K562 (cell line): ENCODE measurements at regions not wholly inside any gene's neighbourhood (a gene's known extent, or its start where the extent isn't known, plus 50 kb on each side); places are given as distances from the start of the nearest gene placed in this dataset.
A peak's percentile ranks its signal among the peaks of the same experiment; 100 is the strongest.

Experiments
- BACH1 ChIP-seq: fragments of 200-800 bp; sonication (Bioruptor generic); IDR thresholded peaks from 2 replicates; pipeline ENCODE4 v1.6.1; 2016; ENCODE audit warnings: missing genetic modification characterization, missing compliant biosample characterization
- FOXK2 ChIP-seq, 2 experiments: fragments of 450-650 bp; IDR thresholded peaks in 1 of 2; conservative IDR thresholded peaks in 1 of 2; 2 replicates each; pipeline ENCODE4 v1.6.1; 2016; ENCODE audit warnings: low read depth in 2 of 2, mild to moderate bottlenecking in 1 of 2
- KDM4B ChIP-seq, 2 experiments: fragments of 450-650 bp in 1 of 2; sonication (generic) in 1 of 2; IDR thresholded peaks; 2 replicates each; pipeline ENCODE4 v1.6.1; 2016 to 2017; ENCODE audit warnings: borderline replicate concordance in 2 of 2, antibody characterized with exemption in 1 of 2, low read depth in 1 of 2, mild to moderate bottlenecking in 1 of 2
- NONO ChIP-seq, 2 experiments: fragments of 200-400 bp in 1 of 2; fragments of 450-650 bp in 1 of 2; formaldehyde crosslinking in 1 of 2; IDR thresholded peaks; 2 replicates each; pipeline ENCODE4 v1.6.1; 2017; ENCODE audit warnings: low read depth in 2 of 2, mild to moderate bottlenecking in 2 of 2, moderate library complexity in 2 of 2, low read length in 1 of 2
- TCFL5 ChIP-seq: fragments of 250-450 bp; sonication (Bioruptor Pico); conservative IDR thresholded peaks from 2 replicates; pipeline ENCODE4 v1.6.1; 2021; ENCODE audit warnings: mild to moderate bottlenecking, moderate library complexity, matching md5 sums
- TSHZ1 ChIP-seq: fragments of 250-450 bp; sonication (Bioruptor Pico); IDR thresholded peaks from 2 replicates; pipeline ENCODE4 v1.4.0; 2020; ENCODE audit warnings: mild to moderate bottlenecking, moderate library complexity
- ZNF316 ChIP-seq: fragments of 450-650 bp; IDR thresholded peaks from 2 replicates; pipeline ENCODE4 v1.6.1; 2016
- TF ChIP-seq, protein P1 (sequence below): fragments of 250-450 bp; sonication (Bioruptor Pico); IDR thresholded peaks from 2 replicates; pipeline ENCODE4 v1.4.0; 2020
- TF ChIP-seq, protein P2 (sequence below), 2 experiments: fragments of 450-650 bp; IDR thresholded peaks; 2 replicates each; pipeline ENCODE4 v1.6.1; 2016
- TF ChIP-seq, protein P3 (sequence below): fragments of 450-650 bp; IDR thresholded peaks from 2 replicates; pipeline ENCODE4 v1.6.1; 2017; ENCODE audit warnings: mild to moderate bottlenecking, moderate library complexity

GRCh38 chr2:65818873-65819451 lies 386.6 kb upstream of the SPRED2 start (continued):
- TF ChIP-seq, protein P1, sequence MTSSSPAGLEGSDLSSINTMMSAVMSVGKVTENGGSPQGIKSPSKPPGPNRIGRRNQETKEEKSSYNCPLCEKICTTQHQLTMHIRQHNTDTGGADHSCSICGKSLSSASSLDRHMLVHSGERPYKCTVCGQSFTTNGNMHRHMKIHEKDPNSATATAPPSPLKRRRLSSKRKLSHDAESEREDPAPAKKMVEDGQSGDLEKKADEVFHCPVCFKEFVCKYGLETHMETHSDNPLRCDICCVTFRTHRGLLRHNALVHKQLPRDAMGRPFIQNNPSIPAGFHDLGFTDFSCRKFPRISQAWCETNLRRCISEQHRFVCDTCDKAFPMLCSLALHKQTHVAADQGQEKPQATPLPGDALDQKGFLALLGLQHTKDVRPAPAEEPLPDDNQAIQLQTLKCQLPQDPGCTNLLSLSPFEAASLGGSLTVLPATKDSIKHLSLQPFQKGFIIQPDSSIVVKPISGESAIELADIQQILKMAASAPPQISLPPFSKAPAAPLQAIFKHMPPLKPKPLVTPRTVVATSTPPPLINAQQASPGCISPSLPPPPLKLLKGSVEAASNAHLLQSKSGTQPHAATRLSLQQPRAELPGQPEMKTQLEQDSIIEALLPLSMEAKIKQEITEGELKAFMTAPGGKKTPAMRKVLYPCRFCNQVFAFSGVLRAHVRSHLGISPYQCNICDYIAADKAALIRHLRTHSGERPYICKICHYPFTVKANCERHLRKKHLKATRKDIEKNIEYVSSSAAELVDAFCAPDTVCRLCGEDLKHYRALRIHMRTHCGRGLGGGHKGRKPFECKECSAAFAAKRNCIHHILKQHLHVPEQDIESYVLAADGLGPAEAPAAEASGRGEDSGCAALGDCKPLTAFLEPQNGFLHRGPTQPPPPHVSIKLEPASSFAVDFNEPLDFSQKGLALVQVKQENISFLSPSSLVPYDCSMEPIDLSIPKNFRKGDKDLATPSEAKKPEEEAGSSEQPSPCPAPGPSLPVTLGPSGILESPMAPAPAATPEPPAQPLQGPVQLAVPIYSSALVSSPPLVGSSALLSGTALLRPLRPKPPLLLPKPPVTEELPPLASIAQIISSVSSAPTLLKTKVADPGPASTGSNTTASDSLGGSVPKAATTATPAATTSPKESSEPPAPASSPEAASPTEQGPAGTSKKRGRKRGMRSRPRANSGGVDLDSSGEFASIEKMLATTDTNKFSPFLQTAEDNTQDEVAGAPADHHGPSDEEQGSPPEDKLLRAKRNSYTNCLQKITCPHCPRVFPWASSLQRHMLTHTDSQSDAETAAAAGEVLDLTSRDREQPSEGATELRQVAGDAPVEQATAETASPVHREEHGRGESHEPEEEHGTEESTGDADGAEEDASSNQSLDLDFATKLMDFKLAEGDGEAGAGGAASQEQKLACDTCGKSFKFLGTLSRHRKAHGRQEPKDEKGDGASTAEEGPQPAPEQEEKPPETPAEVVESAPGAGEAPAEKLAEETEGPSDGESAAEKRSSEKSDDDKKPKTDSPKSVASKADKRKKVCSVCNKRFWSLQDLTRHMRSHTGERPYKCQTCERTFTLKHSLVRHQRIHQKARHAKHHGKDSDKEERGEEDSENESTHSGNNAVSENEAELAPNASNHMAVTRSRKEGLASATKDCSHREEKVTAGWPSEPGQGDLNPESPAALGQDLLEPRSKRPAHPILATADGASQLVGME (CRISPR knock-in tag) = peak; percentile 77; the same call in 1 of the 2 replicates
- TF ChIP-seq, protein P2, sequence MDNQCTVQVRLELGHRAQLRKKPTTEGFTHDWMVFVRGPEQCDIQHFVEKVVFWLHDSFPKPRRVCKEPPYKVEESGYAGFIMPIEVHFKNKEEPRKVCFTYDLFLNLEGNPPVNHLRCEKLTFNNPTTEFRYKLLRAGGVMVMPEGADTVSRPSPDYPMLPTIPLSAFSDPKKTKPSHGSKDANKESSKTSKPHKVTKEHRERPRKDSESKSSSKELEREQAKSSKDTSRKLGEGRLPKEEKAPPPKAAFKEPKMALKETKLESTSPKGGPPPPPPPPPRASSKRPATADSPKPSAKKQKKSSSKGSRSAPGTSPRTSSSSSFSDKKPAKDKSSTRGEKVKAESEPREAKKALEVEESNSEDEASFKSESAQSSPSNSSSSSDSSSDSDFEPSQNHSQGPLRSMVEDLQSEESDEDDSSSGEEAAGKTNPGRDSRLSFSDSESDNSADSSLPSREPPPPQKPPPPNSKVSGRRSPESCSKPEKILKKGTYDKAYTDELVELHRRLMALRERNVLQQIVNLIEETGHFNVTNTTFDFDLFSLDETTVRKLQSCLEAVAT (IDR thresholded peaks at IDR 0.05) = peak in 1 of 2 experiments; percentile 73; a peak in 3 of 4 replicates
- 0 out of 2 replicates have a peak, but pooled peaks have one; percentile 7 for TF ChIP-seq TCFL5 (CRISPR knock-in tag)
- TF ChIP-seq ZNF316 = peak; percentile 99
- peak in 1 of 2 experiments; percentile 57; a peak in 3 of 4 replicates for TF ChIP-seq FOXK2 (conservative IDR thresholded peaks at IDR 0.05 in 1 of 2, IDR thresholded peaks at IDR 0.05 in 1 of 2; ENCODE audit: low read depth in 2 of 2)
- TF ChIP-seq KDM4B (IDR thresholded peaks at IDR 0.05; ENCODE audit: borderline replicate concordance in 2 of 2, low read depth in 1 of 2) = no peak
- no peak for TF ChIP-seq NONO (IDR thresholded peaks at IDR 0.05; ENCODE audit: low read depth in 2 of 2, low read length in 1 of 2)
- 0 out of 2 replicates have a peak, but pooled peaks have one; percentile 18 for TF ChIP-seq TSHZ1
- TF ChIP-seq, protein P3, sequence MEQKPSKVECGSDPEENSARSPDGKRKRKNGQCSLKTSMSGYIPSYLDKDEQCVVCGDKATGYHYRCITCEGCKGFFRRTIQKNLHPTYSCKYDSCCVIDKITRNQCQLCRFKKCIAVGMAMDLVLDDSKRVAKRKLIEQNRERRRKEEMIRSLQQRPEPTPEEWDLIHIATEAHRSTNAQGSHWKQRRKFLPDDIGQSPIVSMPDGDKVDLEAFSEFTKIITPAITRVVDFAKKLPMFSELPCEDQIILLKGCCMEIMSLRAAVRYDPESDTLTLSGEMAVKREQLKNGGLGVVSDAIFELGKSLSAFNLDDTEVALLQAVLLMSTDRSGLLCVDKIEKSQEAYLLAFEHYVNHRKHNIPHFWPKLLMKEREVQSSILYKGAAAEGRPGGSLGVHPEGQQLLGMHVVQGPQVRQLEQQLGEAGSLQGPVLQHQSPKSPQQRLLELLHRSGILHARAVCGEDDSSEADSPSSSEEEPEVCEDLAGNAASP = peak; percentile 48; the same call in 1 of the 2 replicates
- TF ChIP-seq BACH1 (tag) = peak; percentile 94
